HG03280 (cell line): ENCODE measurements at regions not wholly inside any gene's neighbourhood (a gene's known extent, or its start where the extent isn't known, plus 50 kb on each side); places are given as distances from the start of the nearest gene placed in this dataset.
"Not testable (repeated sequence)": the region's sequence is repeated elsewhere in the genome, so short reads cannot be mapped to it uniquely, and the experiment has no call there.

ENCODE experiments used
- ATAC-seq: cut with Tn5 transposase; IDR thresholded peaks from one replicate; pipeline ENCODE4 v1.9.1; 2021; ENCODE audit warnings: mild to moderate bottlenecking, moderate library complexity; ENCODE audit not compliant: unreplicated experiment

DNA sequence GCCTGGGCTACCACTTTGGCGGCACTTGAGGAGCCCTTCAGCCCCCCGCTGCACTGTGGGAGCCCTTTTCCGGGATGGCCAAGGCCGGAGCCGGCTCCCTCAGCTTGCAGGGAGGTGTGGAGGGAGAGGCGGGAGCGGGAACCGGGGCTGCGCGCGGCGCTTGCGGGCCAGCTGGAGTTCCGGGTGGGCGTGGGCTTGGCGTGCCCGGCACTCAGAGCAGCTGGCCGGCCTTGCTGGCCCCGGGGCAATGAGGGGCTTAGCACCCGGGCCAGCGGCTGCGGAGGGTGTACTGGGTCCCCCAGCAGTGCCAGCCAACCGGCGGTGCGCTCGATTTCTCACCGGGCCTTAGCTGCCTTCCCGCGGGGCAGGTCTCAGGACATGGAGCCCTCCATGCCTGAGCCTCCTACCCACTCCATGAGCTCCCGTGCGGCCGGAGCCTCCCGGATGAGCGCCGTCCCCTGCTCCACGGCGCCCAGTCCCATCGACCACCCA is 1602.9 kb upstream of the PCDH7 start:
- ATAC-seq = not testable (repeated sequence)

DNA sequence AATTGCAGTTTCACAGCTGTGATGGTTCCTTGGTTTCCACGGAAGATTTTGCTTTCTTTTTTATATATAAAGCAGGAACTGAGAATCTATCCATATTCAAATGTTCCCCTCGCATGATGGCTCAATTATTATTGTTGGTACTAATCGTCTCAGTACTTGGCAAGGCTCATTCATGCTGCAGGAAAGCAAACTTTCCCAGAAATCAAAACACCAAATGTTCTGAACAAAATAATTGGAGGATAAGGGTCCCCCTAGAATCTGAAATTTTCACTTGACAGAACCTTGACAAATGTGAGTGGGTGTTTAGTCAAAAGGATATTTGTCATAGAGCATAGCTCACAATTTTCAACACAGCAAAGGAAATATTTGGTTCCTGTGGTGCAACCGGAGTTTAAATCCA is 1598.6 kb upstream of the PCDH7 start:
- ATAC-seq = no peak

DNA sequence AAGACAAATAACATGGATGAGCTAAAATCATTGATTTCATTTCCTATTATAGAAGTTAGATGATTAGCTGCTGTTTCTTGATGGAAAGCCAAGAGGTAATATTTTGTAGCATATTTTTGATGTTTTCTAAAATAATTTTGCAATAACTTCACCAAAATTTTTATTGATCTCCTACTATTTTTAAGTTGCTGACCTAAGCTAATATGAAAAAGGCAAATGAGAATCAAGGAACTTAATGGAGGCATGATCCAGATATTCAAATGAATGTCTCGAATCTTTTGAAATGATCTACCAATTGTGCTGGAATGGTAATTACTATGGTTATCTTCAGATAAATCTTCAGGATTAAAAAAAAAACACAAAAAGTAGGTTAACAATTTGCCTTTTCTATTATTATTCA is 1591.4 kb upstream of the PCDH7 start:
- ATAC-seq = no peak

DNA sequence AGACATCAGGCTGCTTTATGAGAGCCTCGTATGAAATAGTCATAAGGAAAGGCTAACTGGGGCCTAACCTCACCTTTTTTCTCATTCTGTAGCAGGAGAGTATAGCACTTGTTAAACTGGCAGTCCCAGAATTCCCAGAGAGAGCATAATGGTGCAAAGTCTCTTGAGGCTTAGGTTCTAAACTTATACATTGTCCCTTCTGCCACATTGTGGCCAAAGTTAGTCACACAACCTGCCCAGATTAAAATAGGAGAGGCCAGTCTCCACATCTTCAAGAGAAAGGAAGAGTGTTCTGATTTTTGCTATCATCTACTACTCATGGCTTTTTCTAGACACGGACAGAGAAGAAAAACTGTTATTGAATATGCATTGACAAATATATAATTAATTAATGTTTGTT is 1588.9 kb upstream of the PCDH7 start:
- ATAC-seq = no peak

DNA sequence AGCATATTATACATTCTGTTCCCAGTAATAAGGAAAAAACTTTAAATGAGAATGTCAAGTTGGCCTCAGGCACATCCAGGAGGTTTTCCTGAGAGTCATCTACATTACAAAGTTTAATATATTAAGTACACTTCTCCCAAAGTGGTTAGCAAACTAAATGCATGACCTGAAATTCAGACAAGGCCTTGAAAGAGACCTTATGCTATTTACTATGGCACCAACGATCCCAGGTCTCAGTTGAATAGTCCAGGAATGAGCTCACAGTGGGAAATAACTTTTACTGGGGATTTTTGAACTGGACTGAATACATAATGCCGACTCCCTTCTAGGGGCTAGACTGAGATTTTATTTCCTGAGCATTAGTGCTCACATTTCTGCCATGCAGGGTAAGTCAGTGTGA is 1577.5 kb upstream of the PCDH7 start:
- no peak for ATAC-seq

DNA sequence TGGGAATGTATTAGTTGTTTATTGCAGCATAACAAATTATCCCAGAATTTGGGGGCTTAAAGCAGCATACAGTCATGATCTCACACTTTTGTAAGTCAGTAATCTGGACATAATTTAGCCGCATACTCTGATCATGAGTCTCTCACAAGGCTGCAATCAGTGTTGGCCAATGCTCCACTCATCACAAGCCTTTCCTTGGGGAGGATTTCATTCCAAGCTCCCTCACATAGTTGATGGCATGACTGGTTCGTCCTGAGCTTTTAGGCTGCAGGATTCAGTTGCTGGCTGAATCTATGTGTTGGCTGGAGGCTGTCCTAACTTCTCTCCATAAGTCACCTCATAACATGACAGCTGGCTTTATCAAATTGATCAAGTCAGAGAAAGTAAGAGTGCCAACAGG is 1568.6 kb upstream of the PCDH7 start:
- ATAC-seq = no peak

DNA sequence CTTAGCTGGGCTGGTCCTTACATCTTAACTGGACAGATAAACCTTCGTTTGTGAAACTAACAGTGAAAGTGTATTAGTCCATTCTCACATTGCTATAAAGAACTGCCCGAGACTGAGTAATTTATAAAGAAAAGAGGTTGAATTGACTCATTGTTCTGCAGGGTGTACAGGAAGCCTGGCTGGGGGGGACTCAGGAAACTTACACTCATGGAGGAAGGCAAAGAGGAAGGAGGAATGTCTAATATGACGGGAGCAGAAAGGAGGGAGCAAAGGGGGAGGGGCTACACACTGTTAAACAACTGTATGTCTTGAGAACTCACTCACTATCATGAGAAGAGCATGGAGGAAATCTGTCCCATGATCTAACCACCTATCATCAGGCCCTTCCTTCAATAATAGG is 1566.5 kb upstream of the PCDH7 start:
- ATAC-seq = no peak

DNA sequence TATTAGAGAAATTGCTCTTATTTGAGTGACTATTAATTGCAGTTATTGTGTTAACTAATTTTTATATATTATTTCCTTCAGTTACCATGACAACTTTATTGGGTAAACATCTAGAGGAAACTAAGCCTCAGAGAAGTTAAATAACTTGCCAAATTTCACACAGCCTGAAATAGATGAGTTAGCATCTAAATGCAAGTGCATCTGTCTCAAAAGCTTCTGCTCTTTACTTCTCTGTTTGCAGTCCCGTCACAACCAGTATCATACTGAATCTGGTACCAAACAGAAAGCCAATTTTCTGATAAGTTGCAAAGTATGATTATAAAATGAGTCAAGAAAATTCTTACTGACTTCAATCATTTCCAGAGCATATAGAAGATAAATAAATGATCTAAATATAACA is 1544.9 kb upstream of the PCDH7 start:
- ATAC-seq = no peak

DNA sequence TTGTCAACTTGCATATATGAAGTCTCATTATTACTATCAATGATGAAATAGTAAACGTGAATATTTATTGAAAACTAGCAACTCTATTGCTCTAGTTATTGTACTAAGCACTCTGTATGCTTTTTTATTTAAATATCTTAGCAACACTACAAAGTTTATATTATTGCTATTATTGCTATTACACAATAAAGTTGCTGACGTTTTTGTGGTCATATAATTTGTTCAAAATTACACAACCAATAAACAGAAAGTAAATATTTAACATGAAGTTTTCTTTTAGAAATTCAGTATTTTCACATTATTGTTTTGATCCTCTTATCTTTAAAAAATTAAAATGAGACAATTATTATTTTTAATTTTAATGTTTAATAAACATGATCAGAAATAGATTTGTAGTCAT is 1521.1 kb upstream of the PCDH7 start:
- no peak for ATAC-seq

DNA sequence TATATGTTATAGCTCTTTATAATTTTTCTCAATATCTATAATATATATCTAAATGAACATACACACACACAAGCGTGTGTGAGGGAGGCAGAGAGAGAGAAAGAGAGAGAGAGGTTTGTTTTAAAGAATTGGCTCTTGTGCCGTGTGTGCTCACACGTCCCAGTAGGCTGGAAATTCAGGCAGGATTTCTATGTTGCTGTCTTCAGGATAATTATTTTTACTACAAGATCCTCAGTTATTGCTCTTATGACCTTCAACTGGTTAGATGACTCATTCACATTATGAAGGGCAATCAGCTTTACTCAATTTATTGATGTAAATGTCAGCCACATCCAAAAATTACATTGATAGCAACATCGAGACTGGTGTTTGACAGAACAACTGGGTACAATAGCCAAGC is 1520.7 kb upstream of the PCDH7 start:
- ATAC-seq = no peak

DNA sequence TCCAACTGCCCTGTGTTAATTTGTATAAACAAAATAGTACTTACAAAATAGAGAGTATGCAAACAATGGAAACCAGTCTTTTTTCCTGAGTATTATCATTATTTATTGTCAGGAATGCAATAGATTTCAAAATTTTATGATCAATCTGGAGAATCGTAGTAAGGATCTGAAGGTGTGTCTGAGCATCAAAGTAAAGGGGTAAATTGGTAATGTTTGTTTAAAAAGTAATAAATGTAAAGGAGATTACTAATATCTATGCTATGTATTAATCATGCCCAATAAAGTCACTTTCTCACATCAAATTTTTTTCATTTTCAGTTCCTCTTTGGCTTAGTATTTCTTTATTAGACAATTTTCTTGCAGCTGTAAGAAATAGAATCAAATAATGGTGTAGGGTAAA is 1507.1 kb upstream of the PCDH7 start:
- no peak for ATAC-seq

DNA sequence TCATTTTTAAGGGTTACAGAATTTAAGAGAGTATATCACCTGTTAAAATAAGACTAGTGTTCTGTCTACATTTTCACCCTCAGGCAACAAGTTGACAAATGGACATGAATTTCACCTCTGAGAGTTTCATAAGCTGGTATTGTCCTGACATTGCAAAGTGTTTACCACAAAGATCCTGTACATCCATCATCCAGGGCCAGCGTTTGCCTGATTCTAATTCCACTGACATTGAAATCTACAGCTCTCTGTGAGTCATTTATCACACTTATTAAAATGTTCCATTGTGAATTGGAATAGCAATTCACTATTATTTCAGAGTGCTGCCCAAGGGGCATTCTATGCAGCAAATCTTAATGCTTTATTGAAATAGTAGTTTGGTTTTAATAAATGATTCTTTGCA is 1499.4 kb upstream of the PCDH7 start:
- ATAC-seq = no peak

DNA sequence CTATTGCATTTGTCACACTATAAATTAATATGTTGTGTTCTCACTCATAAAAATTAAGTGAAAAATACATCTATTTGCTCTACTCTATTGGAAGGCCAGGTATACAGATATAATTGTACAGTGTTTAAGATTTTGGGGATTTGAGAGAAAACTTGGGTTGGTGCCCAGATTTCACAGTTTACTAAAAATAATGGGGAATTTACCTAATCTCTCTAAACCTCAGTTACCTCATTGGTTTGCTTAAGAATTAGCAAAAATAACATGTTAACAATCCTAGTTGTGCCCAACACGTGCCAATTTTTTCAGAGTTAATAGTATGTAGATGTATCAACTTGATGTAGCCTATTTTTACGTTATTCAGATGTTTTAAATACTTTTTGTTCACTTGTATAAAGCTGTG is 1495.3 kb upstream of the PCDH7 start:
- no peak for ATAC-seq

DNA sequence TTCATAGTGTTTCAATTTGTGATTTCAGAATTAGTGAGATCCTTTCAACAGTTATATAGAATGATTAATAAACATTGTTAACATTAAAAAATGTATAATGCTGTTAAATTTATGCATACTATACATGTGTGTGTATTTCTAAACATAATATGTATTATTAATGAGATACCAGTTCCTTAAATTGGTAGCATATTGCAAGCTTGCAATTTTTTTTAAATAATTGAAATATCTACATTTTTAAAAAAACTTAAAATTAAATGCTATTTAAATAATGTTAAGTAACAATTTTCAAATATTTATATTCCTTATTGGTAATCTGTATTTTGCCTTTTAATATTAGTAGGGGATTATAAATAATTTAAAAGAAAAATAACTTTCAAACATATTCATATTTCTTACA is 1479.5 kb upstream of the PCDH7 start:
- ATAC-seq = no peak

DNA sequence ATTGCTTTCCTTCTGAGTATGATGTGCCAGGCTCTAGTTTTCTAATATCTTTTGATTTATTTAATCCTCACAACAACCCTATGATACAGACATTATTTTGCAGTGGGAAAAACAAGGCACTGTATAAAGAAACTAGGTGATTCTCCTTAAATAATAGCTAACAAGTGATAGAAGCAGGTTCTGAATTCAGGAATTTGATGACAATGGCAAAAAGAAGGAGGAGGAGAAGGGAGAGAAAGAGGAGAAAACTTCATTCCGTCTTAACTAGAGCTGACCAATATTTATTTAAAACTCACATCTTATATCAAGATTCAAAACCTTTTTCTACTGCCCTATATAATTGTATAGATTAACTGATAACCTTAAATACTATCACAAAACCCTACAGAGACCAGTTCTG is 1477.1 kb upstream of the PCDH7 start:
- no peak for ATAC-seq

DNA sequence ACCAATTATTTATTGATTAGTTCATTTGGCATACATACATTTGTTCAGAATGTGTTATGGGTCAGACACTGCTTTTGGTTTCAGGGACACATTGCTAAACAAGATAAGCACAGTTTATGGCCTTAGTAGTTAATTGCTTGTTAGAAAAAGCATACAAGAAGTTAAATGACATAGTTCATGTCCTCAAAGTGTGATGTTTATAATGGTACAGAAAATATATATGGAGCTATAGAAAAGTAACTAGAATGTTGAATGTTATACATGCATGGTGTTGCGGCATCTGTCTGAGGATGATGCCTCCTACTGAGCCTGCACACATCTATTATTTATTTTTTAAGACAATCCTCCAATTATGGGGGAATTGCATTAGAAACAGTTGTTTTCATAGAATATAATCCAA is 1476.3 kb upstream of the PCDH7 start:
- ATAC-seq = no peak

DNA sequence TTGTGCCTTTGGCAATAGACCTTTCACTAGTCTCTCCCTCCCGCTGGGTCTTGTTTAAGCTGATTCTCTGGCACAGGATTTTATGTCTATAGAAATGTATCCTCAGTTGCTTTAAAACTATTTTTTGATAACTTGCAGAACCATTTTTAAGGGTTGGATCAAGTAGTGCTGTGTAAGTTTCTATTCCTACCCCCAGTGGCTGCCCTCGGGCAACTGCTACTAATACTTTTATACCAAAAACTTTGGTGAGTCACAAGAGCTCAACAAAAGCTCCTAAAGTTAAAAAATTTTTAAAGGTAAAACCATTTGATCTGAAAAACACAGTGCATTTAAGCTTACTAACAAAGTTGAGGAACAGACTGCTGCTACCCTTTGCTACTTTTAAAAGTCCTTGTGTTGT is 1460.6 kb upstream of the PCDH7 start:
- no peak for ATAC-seq

DNA sequence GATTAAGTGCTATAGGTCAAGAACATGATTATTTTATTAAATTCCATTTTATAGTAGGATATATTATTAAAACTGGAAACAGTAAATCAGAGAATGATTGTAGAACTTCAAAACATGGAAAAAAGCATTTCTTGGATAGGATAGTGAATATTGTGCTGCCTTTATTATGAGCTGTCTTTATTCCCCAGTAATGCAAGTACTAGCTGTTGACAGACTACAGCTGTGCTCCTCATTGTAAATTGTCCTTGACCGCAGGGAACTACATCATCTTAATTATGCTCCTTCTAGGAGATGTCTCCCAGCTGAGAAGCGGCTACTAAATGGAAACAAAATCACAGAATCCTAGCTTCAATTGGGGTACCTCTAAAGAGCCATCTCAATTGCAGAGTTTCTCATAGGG is 1457.2 kb upstream of the PCDH7 start:
- ATAC-seq = no peak

DNA sequence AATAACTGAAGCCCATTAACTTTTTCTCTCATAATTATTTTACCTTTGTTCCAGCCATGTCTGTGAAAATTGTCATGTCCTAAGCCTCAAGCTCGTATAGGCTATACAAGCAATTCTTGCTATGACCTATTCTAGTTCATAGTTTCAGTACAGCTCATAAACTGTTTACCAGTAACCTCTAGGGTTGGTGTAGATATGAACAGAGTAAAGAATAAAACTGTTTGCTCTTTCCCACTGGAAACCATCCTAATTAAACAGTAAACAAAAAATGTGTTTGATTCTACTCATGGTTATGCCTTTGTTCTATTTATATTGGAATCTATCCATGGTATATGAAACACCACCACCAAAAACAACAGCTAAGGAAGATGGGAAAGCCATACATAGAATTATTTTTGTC is 1444.0 kb upstream of the PCDH7 start:
- ATAC-seq = no peak

DNA sequence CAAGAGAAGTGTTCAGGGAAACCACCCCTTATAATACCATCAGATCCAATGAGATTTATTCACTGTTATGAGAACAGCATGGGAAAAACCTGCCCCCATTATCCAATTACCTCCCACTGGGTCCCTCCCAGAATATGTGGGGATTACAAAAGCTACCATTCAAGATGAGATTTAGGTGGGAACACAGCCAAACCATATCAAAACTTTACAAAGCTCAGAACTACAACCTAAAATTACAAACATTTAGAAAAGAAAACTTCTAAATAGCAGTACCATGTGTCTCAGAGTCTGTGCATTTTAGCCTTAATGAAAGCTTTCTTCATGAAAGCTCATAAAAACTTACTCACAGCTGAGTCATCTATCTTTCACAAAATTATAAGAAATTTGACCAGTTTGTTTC is 1442.8 kb upstream of the PCDH7 start:
- ATAC-seq = no peak

DNA sequence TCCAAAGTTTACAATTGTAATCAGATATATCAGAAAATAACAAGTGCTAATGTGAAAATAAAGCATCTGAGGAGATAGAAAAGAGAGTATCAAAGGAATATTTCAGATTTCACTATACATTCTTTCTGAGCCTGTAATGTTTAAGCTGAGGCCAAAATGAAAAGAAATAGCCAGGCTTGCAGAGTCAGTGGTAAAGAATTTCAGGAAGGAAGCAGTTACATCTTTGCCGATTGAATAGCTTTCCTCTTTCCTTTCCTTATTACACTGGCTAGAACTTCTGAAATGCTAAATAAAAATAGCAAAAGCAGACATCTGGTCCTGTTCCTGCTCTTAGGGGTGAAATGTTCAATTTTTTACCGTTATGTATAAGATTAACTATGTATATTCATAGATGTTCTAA is 1441.6 kb upstream of the PCDH7 start:
- no peak for ATAC-seq

DNA sequence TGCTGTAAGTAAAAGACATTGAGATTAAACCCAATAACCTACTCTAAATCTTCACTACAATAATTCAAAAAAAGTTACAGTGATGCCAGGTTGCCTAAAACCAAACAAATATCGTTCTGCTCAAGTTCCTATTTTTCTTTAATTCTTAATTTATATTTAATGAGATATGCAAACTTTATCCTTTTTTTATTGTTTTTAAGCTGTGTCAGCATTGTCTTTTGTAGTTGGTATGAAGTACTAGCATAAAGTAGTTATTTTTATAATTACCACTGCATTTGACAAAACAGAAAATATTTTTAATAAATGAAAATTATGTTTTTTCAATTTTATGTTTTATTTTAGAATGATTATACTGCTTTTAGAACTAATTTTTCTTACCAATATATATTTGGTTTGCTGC is 1431.1 kb upstream of the PCDH7 start:
- ATAC-seq = no peak

DNA sequence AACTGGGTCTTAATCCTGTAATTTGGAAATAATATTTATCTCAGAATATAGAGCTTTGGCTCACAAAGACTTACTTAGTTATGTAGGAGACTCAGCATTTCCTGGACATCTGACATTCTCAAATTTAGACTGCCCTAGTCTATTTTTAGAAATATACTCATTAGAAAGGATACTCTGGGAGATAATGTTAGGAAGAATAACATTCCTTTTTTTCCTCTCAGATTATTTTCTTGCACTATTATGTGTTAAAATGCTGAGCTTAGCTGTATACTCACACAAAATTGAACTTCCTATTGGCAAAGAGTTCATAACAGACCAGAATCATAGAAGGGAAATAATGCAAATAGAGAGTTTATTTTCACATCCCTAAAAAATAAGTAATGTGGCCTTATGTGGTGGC is 1424.9 kb upstream of the PCDH7 start:
- ATAC-seq = no peak

DNA sequence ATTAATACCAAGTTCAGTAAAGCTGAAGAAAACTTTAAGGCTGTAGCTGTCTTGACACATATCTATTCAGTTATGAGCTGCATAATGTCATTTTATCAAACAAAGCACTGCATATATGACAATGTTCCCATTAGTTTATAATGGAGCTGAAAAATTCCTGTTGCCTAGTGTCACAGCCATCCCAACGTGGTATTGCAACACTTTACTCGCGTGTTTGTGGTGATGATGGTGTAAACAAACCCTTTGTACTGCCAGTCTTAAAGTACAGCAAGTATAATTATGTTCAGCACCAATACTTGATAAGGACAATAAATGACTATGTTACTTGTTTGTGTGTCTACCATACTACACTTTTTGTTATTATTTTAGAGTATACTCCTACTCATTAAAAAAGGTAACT is 1415.6 kb upstream of the PCDH7 start:
- ATAC-seq = no peak
